ENCODE measurements at regions not wholly inside any gene's neighbourhood (a gene's known extent, or its start where the extent isn't known, plus 50 kb on each side); places are given as distances from the start of the nearest gene placed in this dataset.

- TF ChIP-seq SIN3A (IDR thresholded peaks at IDR 0.05; ENCODE audit: borderline replicate concordance, insufficient read depth, low read length) (no peak), POLR2AphosphoS5 (IDR thresholded peaks at IDR 0.05; ENCODE audit: low read depth, low read length) (no peak), TAF1 (IDR thresholded peaks at IDR 0.05; ENCODE audit: borderline replicate concordance, insufficient read depth, low read length) (no peak), REST (IDR thresholded peaks at IDR 0.05; ENCODE audit: insufficient read depth in 1 of 2, low read depth in 2 of 2, low read length in 2 of 2) (no peak)
Observed at GRCh38 chr15:70487387-70487740, 276.0 kb downstream of the UACA start.
